Hematopoietic multipotent progenitor cell treated with erythropoietin and hydrocortisone succinate and interleukin-3 and kit ligand, for 17 days (in vitro differentiated cells): ENCODE measurements at regions not wholly inside any gene's neighbourhood (a gene's known extent, or its start where the extent isn't known, plus 50 kb on each side); places are given as distances from the start of the nearest gene placed in this dataset.

ENCODE experiments used
- DNase-seq: peaks from one replicate; pipeline ENCODE4 v3.0.0-alpha.2; 2015; ENCODE audit warnings: low spot score

DNA sequence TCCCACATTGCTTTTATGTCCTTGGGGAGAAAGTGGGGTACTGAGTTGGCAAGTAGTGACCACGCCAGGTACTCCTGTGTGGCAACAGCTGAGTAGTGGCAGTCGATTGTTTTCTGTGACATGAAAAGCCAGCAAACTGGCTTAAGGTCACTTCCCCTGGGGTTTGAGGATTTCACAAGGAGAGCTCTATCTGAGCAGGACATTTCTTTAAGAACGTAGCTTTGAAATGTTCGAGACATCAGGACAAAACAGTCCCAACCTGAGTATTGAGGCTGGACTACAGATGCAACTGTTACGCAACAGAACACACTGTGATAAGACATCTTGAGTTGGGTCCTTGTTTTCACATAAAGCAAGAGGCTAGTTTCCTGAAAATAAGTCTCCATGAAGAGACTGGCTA, 146.7 kb upstream of the KLF14 start:
- DNase-seq = no peak

DNA sequence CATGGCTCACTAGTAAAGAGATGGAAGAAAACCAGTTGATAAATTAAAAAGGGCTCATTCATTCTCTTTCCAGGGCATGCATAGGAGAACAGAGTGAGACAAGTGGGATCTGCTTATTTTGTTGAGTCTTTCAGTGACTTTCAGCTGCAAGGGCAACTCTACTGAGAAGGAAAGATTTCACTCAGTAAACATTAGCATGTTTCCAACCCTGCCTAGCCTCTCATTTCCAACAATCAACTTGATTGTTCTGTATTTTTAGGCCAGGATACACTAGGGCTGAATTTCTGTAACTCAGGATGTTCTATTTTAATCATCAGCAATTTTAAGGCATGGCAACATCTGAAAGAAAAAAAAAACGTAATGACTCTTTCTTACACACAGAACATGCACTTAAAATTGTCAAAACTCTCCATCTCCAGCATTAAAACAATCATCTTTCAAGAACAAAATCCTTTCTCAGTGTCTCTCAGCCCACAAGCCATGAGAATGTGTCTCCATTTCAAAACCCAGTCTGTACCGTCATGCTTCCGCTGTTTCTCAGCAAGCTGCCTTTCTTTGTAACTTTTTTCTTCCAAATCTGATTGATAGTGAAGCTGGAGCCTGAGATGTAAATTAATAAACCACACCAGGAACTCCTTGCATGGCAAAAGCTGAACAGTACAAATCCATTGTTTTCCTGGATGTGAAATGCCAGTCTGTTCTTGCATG, 147.2 kb upstream of the KLF14 start:
- DNase-seq = no peak

DNA sequence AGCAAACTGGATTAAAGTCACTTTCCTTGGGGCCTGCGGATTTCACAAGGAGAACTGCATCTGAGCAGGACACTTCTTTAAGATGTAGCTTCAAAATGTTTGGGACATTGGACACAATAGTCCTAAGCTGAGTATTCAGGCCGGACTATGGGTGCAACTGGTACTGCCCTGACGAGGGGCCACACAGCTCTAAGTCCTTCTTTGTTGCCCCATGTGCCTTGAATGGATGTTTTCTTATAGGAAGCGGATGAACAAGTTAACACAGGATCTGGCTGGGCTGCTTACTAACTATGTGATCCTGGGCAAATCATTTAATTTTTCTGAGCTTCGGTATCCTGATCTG, 147.8 kb upstream of the KLF14 start:
- DNase-seq = no peak

DNA sequence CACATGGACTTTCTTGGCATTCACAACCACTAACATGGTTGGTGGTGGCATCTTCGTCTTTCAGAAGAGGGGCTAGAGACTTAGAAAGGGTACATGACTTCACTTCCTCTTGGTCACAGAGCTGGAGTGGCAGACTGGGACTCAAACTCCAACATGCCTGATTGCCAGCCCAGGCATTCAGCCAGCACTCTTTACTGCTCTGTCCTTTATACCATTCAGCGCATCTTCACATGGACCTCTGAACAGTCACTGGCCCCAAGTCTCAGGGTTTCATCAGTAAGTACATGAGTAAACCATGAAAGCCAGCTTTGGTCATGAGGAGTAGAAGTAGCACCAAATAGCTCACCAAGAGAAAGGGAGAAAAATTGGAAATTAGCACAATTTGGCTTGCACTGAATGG, 148.4 kb upstream of the KLF14 start:
- no peak for DNase-seq

- no peak for DNase-seq
Measured at GRCh38 chr7:130883928-130884327, 149.9 kb upstream of the KLF14 start.

GRCh38 chr7:130884437-130885417, 150.7 kb upstream of the KLF14 start:
- no peak for DNase-seq

GRCh38 chr7:130886438-130887135, 152.6 kb upstream of the KLF14 start:
- DNase-seq = no peak

DNA sequence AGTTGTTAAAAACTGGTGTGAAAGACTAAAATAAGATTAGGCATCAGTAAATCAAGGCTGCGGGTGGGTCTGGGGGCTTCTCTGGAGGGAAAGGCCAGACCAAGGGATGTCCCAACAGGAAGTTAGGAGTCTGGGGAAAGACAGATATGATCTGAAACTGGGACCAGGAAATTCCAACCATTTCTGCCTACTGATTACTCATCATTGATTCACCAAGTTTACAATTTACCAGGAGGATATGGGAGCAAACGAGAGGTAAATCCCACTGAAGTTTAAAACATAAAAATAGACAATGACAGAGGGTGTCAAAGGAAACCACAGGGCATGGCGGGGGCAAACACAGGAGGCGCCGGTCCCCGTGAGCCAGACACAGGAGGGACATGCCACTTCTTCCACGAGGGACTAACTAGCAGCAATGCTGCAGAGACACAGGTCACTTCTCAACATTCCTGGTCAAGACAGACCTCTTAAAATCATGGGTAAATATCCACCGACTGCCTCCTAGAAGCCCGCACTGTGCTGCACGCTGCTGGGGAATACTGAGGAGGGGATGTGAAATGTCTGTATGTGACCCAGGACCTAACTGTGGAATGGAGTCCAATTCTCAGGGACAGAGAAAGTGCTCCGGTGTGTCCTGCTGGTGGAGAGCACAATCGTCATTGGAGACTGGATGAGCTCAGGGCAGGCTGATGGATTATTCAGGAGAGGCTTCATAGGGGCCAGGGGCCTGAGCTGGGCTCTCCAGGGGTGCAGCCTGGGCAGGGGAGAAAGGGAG, 153.4 kb upstream of the KLF14 start:
- DNase-seq = no peak

DNA sequence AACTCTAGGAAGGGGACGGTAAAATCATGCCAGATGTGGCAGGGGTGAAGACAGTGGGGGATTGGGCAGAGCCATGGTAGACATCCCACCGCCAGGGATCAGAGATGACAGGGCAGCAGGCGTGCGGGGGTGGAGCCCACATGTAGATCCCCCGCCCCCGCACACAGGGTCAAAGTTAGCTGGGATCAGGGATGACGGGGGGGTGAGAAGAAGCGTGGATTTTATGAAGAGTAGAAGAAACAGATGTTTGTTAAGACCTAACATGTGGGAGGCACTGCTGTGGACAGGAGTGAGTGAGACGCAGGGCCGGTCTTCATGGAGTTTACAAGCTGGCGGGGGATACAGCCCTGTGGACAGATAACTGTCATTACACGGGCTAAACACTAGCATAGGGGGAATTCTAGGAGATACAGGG, 154.0 kb upstream of the KLF14 start:
- no peak for DNase-seq

DNA sequence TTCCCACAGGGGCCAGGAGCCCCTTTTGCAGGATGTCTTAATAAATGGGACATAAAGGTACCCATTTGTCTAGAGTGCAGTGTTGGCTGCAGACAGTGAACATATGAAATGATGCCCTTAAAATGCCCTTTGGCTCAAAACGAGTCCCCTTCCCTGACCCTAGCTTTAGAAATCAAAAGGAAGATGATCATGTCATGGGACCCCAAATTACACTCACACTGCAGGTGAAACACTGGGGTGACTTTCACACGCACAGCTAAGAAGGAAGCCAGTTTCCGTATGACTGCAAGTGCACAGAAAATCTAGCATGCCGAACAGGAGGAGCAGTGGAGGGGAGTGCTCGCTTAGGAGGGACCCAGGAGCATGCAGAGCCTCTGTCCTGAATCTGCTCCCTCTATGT, 154.5 kb upstream of the KLF14 start:
- no peak for DNase-seq

DNA sequence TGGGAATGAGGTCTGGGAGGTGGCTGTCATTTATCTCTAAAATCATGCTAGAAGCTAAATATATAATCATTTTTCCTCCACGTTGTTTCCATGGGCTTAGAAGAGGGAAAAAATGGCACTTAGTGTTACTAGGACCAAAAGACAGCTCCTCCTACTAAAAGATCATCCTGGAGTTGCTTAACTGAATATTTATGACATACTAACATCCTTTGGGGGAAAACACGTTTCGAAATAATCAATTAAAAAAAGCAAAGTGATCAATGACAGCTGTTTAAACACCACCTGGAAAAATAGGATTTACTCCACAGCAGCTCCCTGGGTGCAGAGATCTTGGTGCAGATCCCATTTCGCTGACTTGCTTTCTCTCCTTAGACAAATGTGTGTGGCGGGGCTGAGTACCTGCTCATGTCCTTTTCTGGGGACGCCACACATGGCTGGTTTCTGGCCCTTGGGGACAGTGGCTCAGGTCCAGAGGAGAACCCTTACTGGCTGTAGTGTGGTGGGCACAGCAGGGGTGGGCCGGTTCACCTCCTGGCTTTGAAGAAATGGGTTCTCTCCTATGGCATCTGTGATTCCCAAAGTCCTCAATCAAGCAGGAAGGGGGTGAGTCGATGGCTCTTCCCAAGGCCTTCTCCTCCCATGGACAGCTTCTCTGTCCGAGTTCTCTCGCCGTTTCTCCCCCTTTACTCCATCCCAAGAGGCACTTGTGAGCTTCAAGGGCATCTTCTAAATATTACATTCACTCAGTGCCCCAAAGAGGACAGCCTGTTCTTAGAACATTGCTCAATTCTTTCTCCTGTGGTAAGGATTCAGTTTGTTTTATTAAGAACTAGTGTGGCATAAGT, 156.4 kb upstream of the KLF14 start:
- DNase-seq = no peak

DNA sequence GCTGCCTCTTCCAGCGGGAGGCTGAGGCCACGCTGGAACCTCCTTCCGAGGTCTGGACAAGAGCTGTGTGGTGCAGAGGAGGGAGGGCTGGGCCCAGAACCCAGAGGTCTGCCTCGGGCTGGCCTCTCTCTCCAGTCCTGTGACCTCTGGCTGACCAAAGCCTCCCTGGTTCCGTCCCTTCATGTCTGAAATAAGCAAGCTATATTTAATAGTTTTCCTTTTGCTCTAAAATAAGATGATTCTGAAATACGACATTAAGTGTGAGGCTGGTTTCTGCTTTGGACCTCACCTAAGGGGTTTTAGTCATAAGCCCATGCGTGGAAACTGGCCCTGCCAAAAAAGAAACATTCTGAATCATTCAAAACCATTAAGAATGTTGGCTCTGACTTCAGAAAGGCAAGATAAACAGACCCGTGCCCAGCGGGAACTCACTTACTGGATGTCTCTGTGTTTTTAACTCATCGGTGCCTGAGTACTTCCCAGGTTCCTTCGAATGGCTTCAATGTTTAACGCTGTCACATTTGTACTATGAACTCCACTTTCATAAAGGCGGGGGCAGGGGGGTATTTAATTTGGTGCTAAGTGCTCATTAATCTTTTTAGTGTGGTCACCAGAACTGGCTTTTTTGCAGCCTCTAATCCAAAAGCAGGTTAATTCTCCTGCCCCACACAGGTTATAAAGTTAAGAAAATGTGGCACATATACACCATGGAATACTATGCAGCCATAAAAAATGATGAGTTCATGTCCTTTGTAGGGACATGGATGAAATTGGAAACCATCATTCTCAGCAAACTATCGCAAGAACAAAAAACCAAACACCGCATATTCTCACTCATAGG, 157.5 kb upstream of the KLF14 start:
- DNase-seq = no peak

GRCh38 chr7:130893441-130893894, 159.5 kb upstream of the KLF14 start:
- DNase-seq = no peak

- no peak for DNase-seq
Measured at GRCh38 chr7:130894146-130894908, 160.3 kb upstream of the KLF14 start.

DNA sequence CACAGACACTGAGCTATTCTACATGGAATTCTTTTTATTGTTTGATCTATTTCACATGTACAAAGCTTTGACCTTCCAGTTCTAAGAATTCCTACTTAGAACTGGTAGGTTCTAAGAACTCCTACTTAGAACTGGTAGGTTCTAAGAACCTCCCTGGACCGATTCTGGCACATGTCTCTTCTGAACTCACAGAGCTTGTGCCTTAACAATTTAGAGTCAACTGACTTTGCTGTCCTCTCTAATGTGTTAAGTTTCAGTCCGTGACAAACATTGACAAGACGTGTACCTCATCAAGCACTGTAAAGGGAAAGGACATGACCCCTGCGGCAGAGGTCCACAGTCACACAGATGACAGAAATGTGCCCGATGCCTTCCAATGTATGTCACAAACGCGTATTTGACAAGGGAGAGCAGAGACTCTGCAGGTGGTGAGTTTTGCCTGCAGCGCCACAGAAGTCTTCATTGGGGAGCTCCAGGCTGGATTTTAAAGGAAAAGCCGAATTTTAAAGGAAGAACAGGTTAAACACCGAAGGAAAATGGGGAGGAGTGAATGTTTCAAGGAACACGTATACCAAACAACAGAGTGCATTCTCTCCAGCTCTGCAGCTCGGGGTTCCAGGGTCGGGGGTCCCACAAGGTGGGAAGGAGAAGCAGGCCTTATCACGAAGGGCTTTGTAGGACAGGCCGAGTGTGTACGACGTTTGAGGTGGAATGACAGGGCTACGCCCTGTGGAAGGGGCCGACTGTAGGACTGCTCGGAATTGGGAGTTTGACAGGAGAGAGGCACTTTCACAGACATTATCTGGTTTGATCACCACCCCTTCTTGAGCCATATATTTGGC, 161.1 kb upstream of the KLF14 start:
- no peak for DNase-seq

- no peak for DNase-seq
Measured at GRCh38 chr7:130896051-130896881, 162.3 kb upstream of the KLF14 start.

DNA sequence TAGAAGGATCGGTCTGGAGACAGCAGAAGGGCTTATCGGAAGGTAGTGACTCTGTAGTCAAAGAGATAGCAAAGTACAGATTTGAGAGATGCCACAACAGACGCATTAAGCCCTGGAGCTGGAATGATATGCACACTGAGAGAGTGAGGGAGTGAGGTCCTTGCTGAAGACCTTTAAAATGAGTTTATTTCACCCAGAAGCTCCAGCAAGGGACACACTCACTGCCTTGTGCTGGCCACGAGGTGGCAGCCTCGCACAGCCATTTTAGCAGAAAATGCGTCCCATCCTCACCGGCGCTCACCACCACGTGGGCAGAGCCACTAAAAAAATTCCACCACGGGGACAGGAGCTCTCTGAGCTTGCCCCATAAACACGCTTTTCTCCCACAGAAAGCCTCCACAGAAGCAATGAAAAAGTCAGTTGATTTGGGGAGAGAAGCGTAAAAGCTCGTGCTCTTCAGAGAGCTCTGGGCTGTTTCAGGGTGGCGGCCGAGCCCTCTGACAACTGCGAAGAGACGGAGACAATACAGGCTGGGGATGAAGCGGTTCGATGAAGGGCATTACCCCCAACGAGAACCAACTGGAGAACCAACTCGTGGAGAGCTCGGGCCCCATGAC, 163.0 kb upstream of the KLF14 start:
- peak; percentile 67 for DNase-seq
